GM13977 (cell line): ENCODE measurements at regions not wholly inside any gene's neighbourhood (a gene's known extent, or its start where the extent isn't known, plus 50 kb on each side); places are given as distances from the start of the nearest gene placed in this dataset.

Experiments used
- DNase-seq: peaks from one replicate; pipeline ENCODE4 v3.0.0; 2012; ENCODE audit warnings: low spot score
- CTCF ChIP-seq: IDR thresholded peaks from 2 replicates; pipeline ENCODE4 v1.5.1; 2012; ENCODE audit warnings: mild to moderate bottlenecking, control low read depth; ENCODE audit not compliant: insufficient read depth; ENCODE audit errors: extremely low read depth, missing control alignments
- in situ Hi-C: fragments of 300-500 bp; cut with MboI; formaldehyde crosslinking; loops from one replicate; pipeline ENCODE4 v1.12.0; 2022; ENCODE audit warnings: low sequenced_read_pairs, low pct_unique_long_range_greater_than_20kb, mixed read lengths, inconsistent platforms; ENCODE audit not compliant: unreplicated experiment

GRCh38 chr2:117339980-117340379 is 474.5 kb upstream of the DDX18 start:
- in situ Hi-C loops: no loop called here
- TF ChIP-seq CTCF: no peak
- DNase-seq: no peak

GRCh38 chr2:117341690-117342089 is 472.8 kb upstream of the DDX18 start:
- no peak for TF ChIP-seq CTCF
- in situ Hi-C loops: no loop called here
- DNase-seq: no peak

- in situ Hi-C loops: no loop called here
- DNase-seq: no peak
- TF ChIP-seq CTCF: no peak
Measured at GRCh38 chr2:117342415-117342814, 472.1 kb upstream of the DDX18 start.

- no peak for TF ChIP-seq CTCF
- in situ Hi-C loops: no loop called here
- no peak for DNase-seq
Measured at GRCh38 chr2:117349687-117350086, 464.8 kb upstream of the DDX18 start.

- in situ Hi-C loops: no loop called here
- DNase-seq: no peak
- no peak for TF ChIP-seq CTCF
Measured at GRCh38 chr2:117351396-117351795, 463.1 kb upstream of the DDX18 start.

- in situ Hi-C loops: no loop called here
- no peak for TF ChIP-seq CTCF
- no peak for DNase-seq
Measured at GRCh38 chr2:117359266-117359914, 455.1 kb upstream of the DDX18 start.
